ENCODE measurements at regions not wholly inside any gene's neighbourhood (a gene's known extent, or its start where the extent isn't known, plus 50 kb on each side); places are given as distances from the start of the nearest gene placed in this dataset.

GRCh38 chr10:125333769-125334168 lies 173.4 kb upstream of the CTBP2 start:
- TF ChIP-seq YY1 (IDR thresholded peaks at IDR 0.05; ENCODE audit: low read depth), result no peak
- no peak for TF ChIP-seq RFX5 (IDR thresholded peaks at IDR 0.05; ENCODE audit: low read length)
- TF ChIP-seq, protein P1, sequence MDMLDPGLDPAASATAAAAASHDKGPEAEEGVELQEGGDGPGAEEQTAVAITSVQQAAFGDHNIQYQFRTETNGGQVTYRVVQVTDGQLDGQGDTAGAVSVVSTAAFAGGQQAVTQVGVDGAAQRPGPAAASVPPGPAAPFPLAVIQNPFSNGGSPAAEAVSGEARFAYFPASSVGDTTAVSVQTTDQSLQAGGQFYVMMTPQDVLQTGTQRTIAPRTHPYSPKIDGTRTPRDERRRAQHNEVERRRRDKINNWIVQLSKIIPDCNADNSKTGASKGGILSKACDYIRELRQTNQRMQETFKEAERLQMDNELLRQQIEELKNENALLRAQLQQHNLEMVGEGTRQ (IDR thresholded peaks at IDR 0.05; ENCODE audit: borderline replicate concordance, low read depth, low read length), result no peak
- no peak for TF ChIP-seq CHD2 (IDR thresholded peaks at IDR 0.05; ENCODE audit: low read length, partially characterized antibody)
- TF ChIP-seq, protein P2, sequence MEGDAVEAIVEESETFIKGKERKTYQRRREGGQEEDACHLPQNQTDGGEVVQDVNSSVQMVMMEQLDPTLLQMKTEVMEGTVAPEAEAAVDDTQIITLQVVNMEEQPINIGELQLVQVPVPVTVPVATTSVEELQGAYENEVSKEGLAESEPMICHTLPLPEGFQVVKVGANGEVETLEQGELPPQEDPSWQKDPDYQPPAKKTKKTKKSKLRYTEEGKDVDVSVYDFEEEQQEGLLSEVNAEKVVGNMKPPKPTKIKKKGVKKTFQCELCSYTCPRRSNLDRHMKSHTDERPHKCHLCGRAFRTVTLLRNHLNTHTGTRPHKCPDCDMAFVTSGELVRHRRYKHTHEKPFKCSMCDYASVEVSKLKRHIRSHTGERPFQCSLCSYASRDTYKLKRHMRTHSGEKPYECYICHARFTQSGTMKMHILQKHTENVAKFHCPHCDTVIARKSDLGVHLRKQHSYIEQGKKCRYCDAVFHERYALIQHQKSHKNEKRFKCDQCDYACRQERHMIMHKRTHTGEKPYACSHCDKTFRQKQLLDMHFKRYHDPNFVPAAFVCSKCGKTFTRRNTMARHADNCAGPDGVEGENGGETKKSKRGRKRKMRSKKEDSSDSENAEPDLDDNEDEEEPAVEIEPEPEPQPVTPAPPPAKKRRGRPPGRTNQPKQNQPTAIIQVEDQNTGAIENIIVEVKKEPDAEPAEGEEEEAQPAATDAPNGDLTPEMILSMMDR (IDR thresholded peaks at IDR 0.05), result no peak
- no peak for TF ChIP-seq SIN3A (IDR thresholded peaks at IDR 0.05; ENCODE audit: borderline replicate concordance, low read depth, low read length)
- no peak for TF ChIP-seq POLR2AphosphoS5 (IDR thresholded peaks at IDR 0.05; ENCODE audit: low read depth, low read length)
- TF ChIP-seq EP300 (IDR thresholded peaks at IDR 0.05; ENCODE audit: borderline replicate concordance in 1 of 2, low read depth in 1 of 2, low read length in 1 of 2), result no peak

All from SK-N-SH (cell line).